HFFc6 (cell line): ENCODE measurements at regions not wholly inside any gene's neighbourhood (a gene's known extent, or its start where the extent isn't known, plus 50 kb on each side); places are given as distances from the start of the nearest gene placed in this dataset.

Experiments used
- DNase-seq: peaks from one replicate; pipeline ENCODE4 v3.0.0-alpha.2; 2018
- H3K27ac Mint-ChIP-seq: 2 replicates; pipeline ENCODE4 v1.8.0; 2020; ENCODE audit warnings: mild to moderate bottlenecking, mixed read lengths
- H3K27me3 Mint-ChIP-seq: 2 replicates; pipeline ENCODE4 v1.8.0; 2021; ENCODE audit warnings: mild to moderate bottlenecking, moderate library complexity, mixed read lengths; ENCODE audit not compliant: insufficient read depth
- H3K36me3 Mint-ChIP-seq: 2 replicates; pipeline ENCODE4 v1.8.0; 2021; ENCODE audit warnings: low read depth, mixed read lengths
- H3K4me1 Mint-ChIP-seq: 2 replicates; pipeline ENCODE4 v1.8.0; 2020; ENCODE audit warnings: low read depth, mixed read lengths
- H3K4me3 Mint-ChIP-seq: 2 replicates; pipeline ENCODE4 v1.8.0; 2020; ENCODE audit warnings: mild to moderate bottlenecking, moderate library complexity, mixed read lengths
- H3K9me3 Mint-ChIP-seq: 2 replicates; pipeline ENCODE4 v1.8.0; 2020; ENCODE audit warnings: mild to moderate bottlenecking, mixed read lengths
- CTCF ChIP-seq: fragments of 200-600 bp; sonication (generic); IDR thresholded peaks from 2 replicates; pipeline ENCODE4 v1.5.0; 2021; ENCODE audit warnings: antibody characterized with exemption, mild to moderate bottlenecking

- H3K27ac Mint-ChIP-seq: no peak overlapping the region
- no peaks in the 10 kb centered on the region for H3K36me3 Mint-ChIP-seq
- H3K27me3 Mint-ChIP-seq: peaks cover 2% of the 10 kb centered on the region
- TF ChIP-seq CTCF: no peak
- DNase-seq: no peak
- H3K4me1 Mint-ChIP-seq: peaks cover 55% of the 10 kb centered on the region
- H3K4me3 Mint-ChIP-seq: no peak overlapping the region
- no peaks in the 10 kb centered on the region for H3K9me3 Mint-ChIP-seq
Observed at GRCh38 chr7:47664650-47665195, 82.8 kb upstream of the TNS3 start.

- TF ChIP-seq CTCF: no peak
- H3K27me3 Mint-ChIP-seq: peaks cover 2% of the 10 kb centered on the region
- no peaks in the 10 kb centered on the region for H3K36me3 Mint-ChIP-seq
- no peaks in the 10 kb centered on the region for H3K9me3 Mint-ChIP-seq
- peaks cover 46% of the 10 kb centered on the region for H3K4me1 Mint-ChIP-seq
- no peak overlapping the region for H3K27ac Mint-ChIP-seq
- no peak overlapping the region for H3K4me3 Mint-ChIP-seq
- DNase-seq: no peak
Observed at GRCh38 chr7:47663851-47664250, 81.9 kb upstream of the TNS3 start.

- TF ChIP-seq CTCF: no peak
- H3K4me1 Mint-ChIP-seq: peaks cover 40% of the 10 kb centered on the region
- H3K9me3 Mint-ChIP-seq: no peaks in the 10 kb centered on the region
- no peaks in the 10 kb centered on the region for H3K36me3 Mint-ChIP-seq
- H3K27ac Mint-ChIP-seq: no peak overlapping the region
- DNase-seq: no peak
- peaks cover 2% of the 10 kb centered on the region for H3K27me3 Mint-ChIP-seq
- no peak overlapping the region for H3K4me3 Mint-ChIP-seq
Observed at GRCh38 chr7:47663213-47663612, 81.3 kb upstream of the TNS3 start.

- Mint-ChIP-seq H3K27me3 (peaks cover 2% of the 10 kb centered on the region; the same call in 1 of the 2 replicates), H3K9me3 (no peaks in the 10 kb centered on the region), H3K4me1 (peaks cover 35% of the 10 kb centered on the region), H3K36me3 (no peaks in the 10 kb centered on the region), H3K27ac (no peak overlapping the region), H3K4me3 (no peak overlapping the region)
- no peak for DNase-seq
- no peak for TF ChIP-seq CTCF
Observed at GRCh38 chr7:47661051-47661714, 79.3 kb upstream of the TNS3 start.

- H3K36me3 Mint-ChIP-seq: no peaks in the 10 kb centered on the region
Observed at GRCh38 chr7:47659664-47660462, 78.0 kb upstream of the TNS3 start.

More at GRCh38 chr7:47659664-47660462, 78.0 kb upstream of the TNS3 start:
- no peak overlapping the region for H3K4me3 Mint-ChIP-seq
- H3K4me1 Mint-ChIP-seq: peaks cover 36% of the 10 kb centered on the region
- H3K27me3 Mint-ChIP-seq: no peaks in the 10 kb centered on the region
- no peak for TF ChIP-seq CTCF
- DNase-seq: no peak
- H3K27ac Mint-ChIP-seq: no peak overlapping the region
- H3K9me3 Mint-ChIP-seq: no peaks in the 10 kb centered on the region
